ENCODE measurements at regions not wholly inside any gene's neighbourhood (a gene's known extent, or its start where the extent isn't known, plus 50 kb on each side); places are given as distances from the start of the nearest gene placed in this dataset.

DNA sequence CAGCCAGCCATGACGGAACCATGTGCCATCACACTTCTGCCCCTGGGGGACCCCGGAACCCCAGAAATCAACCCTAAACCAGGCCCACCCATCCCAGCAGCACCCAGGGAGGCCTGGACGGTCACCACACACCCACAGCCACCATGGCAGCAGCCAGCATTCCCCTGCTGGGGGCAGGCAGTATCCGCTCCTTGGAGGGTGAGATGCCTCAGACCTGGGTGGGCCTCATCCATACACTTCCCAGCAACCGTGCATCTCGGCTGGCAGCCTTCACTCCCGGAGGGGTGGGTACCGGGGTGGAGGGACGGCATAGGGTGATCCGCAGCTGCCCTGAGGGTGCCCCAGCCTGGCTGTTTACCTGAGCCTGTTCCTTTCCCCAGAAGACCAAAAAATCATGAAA lies 69.1 kb upstream of the FAM20C start:
- H3K9me3 ChIP-seq (ENCODE audit: control insufficient read depth in 1 of 2, low read length in 2 of 2): no peaks in the 10 kb centered on the region
- H3K27ac ChIP-seq (ENCODE audit: low read depth, low read length): no peak overlapping the region
- H3K36me3 Mint-ChIP-seq: no peaks in the 10 kb centered on the region
- ChIA-PET CTCF (ENCODE audit: partially characterized antibody) (no interaction called here), POLR2A (ENCODE audit: partially characterized antibody) (no interaction called here)
- no peaks in the 10 kb centered on the region for H3K36me3 ChIP-seq (ENCODE audit: insufficient read depth, low read length)
- no peak overlapping the region for H3K4me3 Mint-ChIP-seq
- H3K9me3 Mint-ChIP-seq: no peaks in the 10 kb centered on the region
- peaks cover 0 to 1% (median under 1%) of the 10 kb centered on the region in 4 donors for H3K4me1 Mint-ChIP-seq
- H3K4me1 ChIP-seq (ENCODE audit: insufficient read depth, low read length): no peaks in the 10 kb centered on the region
- H3K27me3 ChIP-seq (ENCODE audit: insufficient read depth, low read length): no peaks in the 10 kb centered on the region
- intact Hi-C loops (cut with micrococcal nuclease): no loop called here
- peaks cover 6 to 9% of the 10 kb centered on the region in 2 donors for H3K27me3 Mint-ChIP-seq
- H3K4me3 ChIP-seq (ENCODE audit: low read length in 2 of 2): no peak overlapping the region
- no peak overlapping the region for H3K27ac Mint-ChIP-seq
- DNase-seq: no peak

DNA sequence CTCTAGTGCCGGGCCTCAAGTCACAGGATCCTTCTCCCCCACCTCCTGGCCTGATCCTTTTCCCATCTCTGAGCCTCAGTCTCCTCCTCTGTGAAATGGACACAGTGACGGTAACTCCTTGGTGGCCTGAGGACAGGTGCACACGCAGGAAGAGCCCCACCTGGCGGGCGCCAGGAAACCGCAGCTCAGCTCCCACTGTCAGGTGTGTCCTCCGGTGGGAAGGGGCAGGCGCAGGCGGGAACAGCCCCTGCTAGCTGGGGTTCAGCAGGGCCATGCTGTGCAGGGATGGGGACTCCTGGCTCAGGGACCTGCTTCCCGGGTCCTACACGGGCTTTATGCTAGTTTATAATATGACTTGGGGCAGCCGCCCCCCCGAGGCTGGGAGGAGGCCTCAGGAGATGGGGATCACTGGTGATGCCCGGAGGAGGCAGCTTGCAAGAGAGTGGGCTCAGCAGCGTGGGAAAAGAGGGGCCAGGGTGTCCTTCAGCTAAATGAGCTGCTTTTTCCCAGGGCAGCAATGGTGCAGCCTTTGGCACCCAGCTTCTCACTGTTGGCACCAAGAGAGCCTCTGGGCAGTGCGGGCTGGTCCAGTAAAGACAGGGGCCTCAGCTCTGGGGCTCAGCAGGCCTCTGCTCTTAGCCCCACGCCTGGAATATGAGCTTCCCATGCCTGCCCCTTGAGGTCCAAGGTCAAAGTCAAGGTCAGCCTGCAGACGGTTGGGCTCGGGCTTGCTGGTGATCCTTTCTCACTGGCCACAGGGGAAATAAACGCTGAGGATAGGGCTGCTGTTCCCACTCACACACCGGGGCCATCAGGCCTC lies 68.0 kb upstream of the FAM20C start:
- no peak overlapping the region for H3K27ac ChIP-seq (ENCODE audit: low read depth, low read length)
- no peaks in the 10 kb centered on the region for H3K4me1 Mint-ChIP-seq
- H3K27me3 ChIP-seq (ENCODE audit: insufficient read depth, low read length): no peaks in the 10 kb centered on the region
- POLR2A ChIA-PET (ENCODE audit: partially characterized antibody): no interaction called here
- H3K36me3 Mint-ChIP-seq: no peaks in the 10 kb centered on the region
- intact Hi-C loops (cut with micrococcal nuclease): no loop called here
- H3K36me3 ChIP-seq (ENCODE audit: insufficient read depth, low read length): no peaks in the 10 kb centered on the region
- H3K4me1 ChIP-seq (ENCODE audit: insufficient read depth, low read length): no peaks in the 10 kb centered on the region
- no peak overlapping the region for H3K4me3 Mint-ChIP-seq
- CTCF ChIA-PET (ENCODE audit: partially characterized antibody): no interaction called here
- peaks cover 0 to 3% of the 10 kb centered on the region in 2 donors for H3K27me3 Mint-ChIP-seq
- H3K9me3 Mint-ChIP-seq: no peaks in the 10 kb centered on the region
- no peak overlapping the region for H3K4me3 ChIP-seq (ENCODE audit: low read length in 2 of 2)
- H3K9me3 ChIP-seq (ENCODE audit: control insufficient read depth in 1 of 2, low read length in 2 of 2): no peaks in the 10 kb centered on the region
- H3K27ac Mint-ChIP-seq: no peak overlapping the region
- no peak for DNase-seq

GRCh38 chr7:125061-125475 lies 67.3 kb upstream of the FAM20C start:
- Histone ChIP-seq H3K4me3 (ENCODE audit: low read length in 2 of 2) (no peak overlapping the region), H3K36me3 (ENCODE audit: insufficient read depth, low read length) (no peaks in the 10 kb centered on the region), H3K27ac (ENCODE audit: low read depth, low read length) (no peak overlapping the region), H3K4me1 (ENCODE audit: insufficient read depth, low read length) (no peaks in the 10 kb centered on the region), H3K27me3 (ENCODE audit: insufficient read depth, low read length) (no peaks in the 10 kb centered on the region), H3K9me3 (ENCODE audit: control insufficient read depth in 1 of 2, low read length in 2 of 2) (no peaks in the 10 kb centered on the region)
- H3K9me3 Mint-ChIP-seq: no peaks in the 10 kb centered on the region
- ChIA-PET CTCF (ENCODE audit: partially characterized antibody) (no interaction called here), POLR2A (ENCODE audit: partially characterized antibody) (no interaction called here)
- H3K4me3 Mint-ChIP-seq: no peak overlapping the region
- H3K36me3 Mint-ChIP-seq: no peaks in the 10 kb centered on the region
- DNase-seq: no peak
- H3K27ac Mint-ChIP-seq: no peak overlapping the region
- intact Hi-C loops (cut with micrococcal nuclease): no loop called here
- H3K27me3 Mint-ChIP-seq: peaks cover 0 to 3% of the 10 kb centered on the region in 2 donors
- H3K4me1 Mint-ChIP-seq: no peaks in the 10 kb centered on the region

DNA sequence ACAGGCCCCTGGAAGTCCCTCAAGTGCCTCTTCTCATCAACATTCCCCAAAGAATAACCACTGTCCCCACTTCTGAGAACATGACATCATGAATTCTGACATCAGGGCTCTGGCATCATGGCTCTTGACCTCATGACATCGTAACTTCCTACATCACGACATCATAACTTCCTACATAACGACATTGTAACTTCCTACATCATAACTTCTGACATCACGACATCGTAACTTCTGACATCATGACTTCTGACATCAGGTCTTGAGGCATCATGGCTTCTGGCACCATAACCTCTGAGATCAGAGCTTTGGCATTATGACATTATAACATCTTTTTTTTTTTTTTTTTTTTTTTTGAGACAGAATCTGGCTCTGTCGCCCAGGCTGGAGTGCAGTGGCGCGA lies 66.7 kb upstream of the FAM20C start:
- Mint-ChIP-seq H3K4me1 (no peaks in the 10 kb centered on the region), H3K9me3 (no peaks in the 10 kb centered on the region), H3K4me3 (no peak overlapping the region), H3K36me3 (no peaks in the 10 kb centered on the region), H3K27ac (no peak overlapping the region), H3K27me3 (peaks cover 0 to 3% of the 10 kb centered on the region in 2 donors)
- Histone ChIP-seq H3K4me1 (ENCODE audit: insufficient read depth, low read length) (no peaks in the 10 kb centered on the region), H3K27ac (ENCODE audit: low read depth, low read length) (no peak overlapping the region), H3K9me3 (ENCODE audit: control insufficient read depth in 1 of 2, low read length in 2 of 2) (no peaks in the 10 kb centered on the region), H3K36me3 (ENCODE audit: insufficient read depth, low read length) (no peaks in the 10 kb centered on the region), H3K4me3 (ENCODE audit: low read length in 2 of 2) (no peak overlapping the region), H3K27me3 (ENCODE audit: insufficient read depth, low read length) (no peaks in the 10 kb centered on the region)
- no peak for DNase-seq
- ChIA-PET CTCF (ENCODE audit: partially characterized antibody) (no interaction called here), POLR2A (ENCODE audit: partially characterized antibody) (no interaction called here)
- intact Hi-C loops (cut with micrococcal nuclease): no loop called here

GRCh38 chr7:126368-126767 lies 66.0 kb upstream of the FAM20C start:
- no peak overlapping the region for H3K27ac ChIP-seq (ENCODE audit: low read depth, low read length)
- no peak for DNase-seq
- Mint-ChIP-seq H3K36me3 (no peaks in the 10 kb centered on the region), H3K27ac (no peak overlapping the region), H3K4me3 (no peak overlapping the region), H3K4me1 (no peaks in the 10 kb centered on the region), H3K9me3 (no peaks in the 10 kb centered on the region), H3K27me3 (no peaks in the 10 kb centered on the region)
- no peaks in the 10 kb centered on the region for H3K27me3 ChIP-seq (ENCODE audit: insufficient read depth, low read length)
- ChIA-PET POLR2A (ENCODE audit: partially characterized antibody) (no interaction called here), CTCF (ENCODE audit: partially characterized antibody) (no interaction called here)
- H3K4me1 ChIP-seq (ENCODE audit: insufficient read depth, low read length): no peaks in the 10 kb centered on the region
- no peak overlapping the region for H3K4me3 ChIP-seq (ENCODE audit: low read length in 2 of 2)
- H3K9me3 ChIP-seq (ENCODE audit: control insufficient read depth in 1 of 2, low read length in 2 of 2): no peaks in the 10 kb centered on the region
- no peaks in the 10 kb centered on the region for H3K36me3 ChIP-seq (ENCODE audit: insufficient read depth, low read length)
- intact Hi-C loops (cut with micrococcal nuclease): no loop called here

DNA sequence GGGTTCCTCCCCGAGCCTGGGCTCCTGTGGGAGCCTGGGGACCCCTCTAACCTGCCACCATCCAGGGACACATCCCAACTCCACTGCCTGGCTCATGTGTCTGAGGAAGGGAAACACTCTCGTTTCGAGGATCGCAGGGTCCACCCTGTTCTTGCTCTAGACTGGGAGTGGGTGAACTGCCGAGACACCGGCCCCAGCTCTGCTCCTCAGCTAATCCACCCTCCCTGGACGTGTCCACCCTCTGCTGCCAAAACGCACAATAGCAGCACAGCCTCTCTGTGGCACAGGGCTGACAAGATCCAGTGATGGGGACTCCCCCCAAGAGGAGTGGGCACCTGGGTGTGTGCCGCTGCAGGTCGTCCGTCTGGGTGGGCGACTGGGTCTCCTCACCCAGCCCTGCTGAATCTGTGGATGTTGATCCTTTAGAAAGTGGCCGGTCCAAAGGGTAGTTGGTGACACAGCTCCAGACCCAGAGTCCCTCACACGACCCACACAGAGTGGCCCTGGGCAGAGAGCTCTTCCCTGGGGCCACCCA lies 65.2 kb upstream of the FAM20C start:
- no peak overlapping the region for H3K27ac Mint-ChIP-seq
- H3K4me1 Mint-ChIP-seq: no peaks in the 10 kb centered on the region
- Histone ChIP-seq H3K27me3 (ENCODE audit: insufficient read depth, low read length) (no peaks in the 10 kb centered on the region), H3K36me3 (ENCODE audit: insufficient read depth, low read length) (no peaks in the 10 kb centered on the region), H3K9me3 (ENCODE audit: control insufficient read depth in 1 of 2, low read length in 2 of 2) (no peaks in the 10 kb centered on the region), H3K27ac (ENCODE audit: low read depth, low read length) (no peak overlapping the region), H3K4me3 (ENCODE audit: low read length in 2 of 2) (no peak overlapping the region), H3K4me1 (ENCODE audit: insufficient read depth, low read length) (no peaks in the 10 kb centered on the region)
- POLR2A ChIA-PET (ENCODE audit: partially characterized antibody): no interaction called here
- no peak overlapping the region for H3K4me3 Mint-ChIP-seq
- no peaks in the 10 kb centered on the region for H3K9me3 Mint-ChIP-seq
- intact Hi-C loops (cut with micrococcal nuclease): no loop called here
- no peak for DNase-seq
- H3K36me3 Mint-ChIP-seq: no peaks in the 10 kb centered on the region
- CTCF ChIA-PET (ENCODE audit: partially characterized antibody): no interaction called here
- H3K27me3 Mint-ChIP-seq: no peaks in the 10 kb centered on the region

DNA sequence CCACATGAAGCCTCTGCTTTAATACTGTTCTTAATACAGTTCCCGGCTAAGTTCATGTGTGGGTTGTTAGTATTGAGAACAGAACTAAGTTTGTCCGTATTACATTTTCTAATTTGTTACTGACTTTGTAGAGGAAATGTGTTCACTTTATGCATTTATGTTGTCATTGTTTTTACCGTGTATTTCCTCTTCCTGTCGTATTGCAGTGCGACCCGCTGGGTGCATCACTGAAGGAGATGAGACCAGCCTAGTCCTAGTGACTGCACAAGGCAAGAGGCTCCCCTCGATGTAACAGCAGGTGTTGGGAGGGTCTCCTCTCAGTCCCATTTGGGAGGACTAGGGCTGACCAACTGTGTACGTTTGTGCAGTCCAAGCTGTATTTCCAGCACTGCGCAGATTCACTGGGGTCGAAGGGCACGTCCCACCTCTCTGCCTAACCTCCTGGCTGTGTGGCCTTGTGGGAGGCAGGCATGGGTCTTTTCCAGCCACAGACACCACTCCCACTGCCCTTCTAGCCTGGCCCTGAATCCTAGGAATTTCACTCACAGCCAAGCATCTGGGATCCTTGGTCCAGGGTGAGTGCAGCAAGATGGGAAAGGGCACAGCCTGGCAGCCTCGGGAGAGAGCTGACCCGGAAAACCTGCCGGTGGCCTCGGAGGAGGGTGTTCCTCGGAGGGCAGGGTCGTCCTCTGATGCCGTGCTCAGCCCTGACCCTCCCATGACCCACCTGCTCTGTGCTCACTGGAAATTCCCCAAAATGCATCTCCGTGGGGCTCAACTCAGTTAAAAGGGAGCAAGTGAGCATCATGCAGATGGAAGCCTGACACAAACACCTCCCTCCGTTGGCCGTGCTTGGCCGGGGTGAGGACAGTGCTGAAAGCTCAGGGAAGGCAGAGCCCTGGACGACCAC lies 63.9 kb upstream of the FAM20C start:
- Mint-ChIP-seq H3K9me3 (no peaks in the 10 kb centered on the region), H3K27me3 (peaks cover 0 to 2% of the 10 kb centered on the region in 2 donors), H3K36me3 (no peaks in the 10 kb centered on the region), H3K27ac (no peak overlapping the region), H3K4me3 (no peak overlapping the region), H3K4me1 (no peaks in the 10 kb centered on the region)
- ChIA-PET POLR2A (ENCODE audit: partially characterized antibody) (no interaction called here), CTCF (ENCODE audit: partially characterized antibody) (no interaction called here)
- DNase-seq: no peak
- Histone ChIP-seq H3K9me3 (ENCODE audit: control insufficient read depth in 1 of 2, low read length in 2 of 2) (no peaks in the 10 kb centered on the region), H3K27me3 (ENCODE audit: insufficient read depth, low read length) (no peaks in the 10 kb centered on the region), H3K36me3 (ENCODE audit: insufficient read depth, low read length) (no peaks in the 10 kb centered on the region), H3K4me3 (ENCODE audit: low read length in 2 of 2) (no peak overlapping the region), H3K4me1 (ENCODE audit: insufficient read depth, low read length) (no peaks in the 10 kb centered on the region), H3K27ac (ENCODE audit: low read depth, low read length) (no peak overlapping the region)
- intact Hi-C loops (cut with micrococcal nuclease): no loop called here

All from CD4-positive, alpha-beta memory T cell (primary cell).